SJSA1 (cell line): ENCODE measurements at regions not wholly inside any gene's neighbourhood (a gene's known extent, or its start where the extent isn't known, plus 50 kb on each side); places are given as distances from the start of the nearest gene placed in this dataset.

ENCODE experiments used
- DNase-seq, 2 experiments: peaks; one replicate each; pipeline ENCODE4 v3.0.0-alpha.2; 2015 to 2020; ENCODE audit warnings: low spot score in 2 of 2, low read depth in 1 of 2
- H3K27ac ChIP-seq: fragments of 250-450 bp; sonication (Bioruptor Pico); 2 replicates; pipeline ENCODE4 v1.5.1; 2020; ENCODE audit warnings: mild to moderate bottlenecking, moderate library complexity
- H3K27me3 ChIP-seq: fragments of 250-450 bp; sonication (Bioruptor Pico); replicated peaks from 2 replicates; pipeline ENCODE4 v1.5.1; 2020; ENCODE audit warnings: mild to moderate bottlenecking, moderate library complexity
- H3K36me3 ChIP-seq: fragments of 250-450 bp; sonication (Bioruptor Pico); 2 replicates; pipeline ENCODE4 v1.5.1; 2020; ENCODE audit warnings: mild to moderate bottlenecking
- H3K4me1 ChIP-seq: fragments of 250-450 bp; sonication (Bioruptor Pico); replicated peaks from 2 replicates; pipeline ENCODE4 v1.6.1; 2021; ENCODE audit warnings: mild to moderate bottlenecking
- H3K4me3 ChIP-seq: fragments of 250-450 bp; sonication (Bioruptor Pico); 2 replicates; pipeline ENCODE4 v1.5.1; 2020; ENCODE audit warnings: mild to moderate bottlenecking
- H3K9me3 ChIP-seq: fragments of 250-450 bp; sonication (Bioruptor Pico); replicated peaks from 2 replicates; pipeline ENCODE4 v1.5.1; 2020; ENCODE audit warnings: mild to moderate bottlenecking

- Histone ChIP-seq H3K27ac (no peak overlapping the region), H3K9me3 (no peaks in the 10 kb centered on the region), H3K36me3 (no peaks in the 10 kb centered on the region), H3K4me1 (no peaks in the 10 kb centered on the region), H3K4me3 (no peak overlapping the region), H3K27me3 (no peaks in the 10 kb centered on the region)
- DNase-seq = no peak
These were observed 158.3 kb upstream of the PRKD1 start for GRCh38 chr14:30085943-30086342.

- Histone ChIP-seq H3K27me3 (no peaks in the 10 kb centered on the region), H3K4me1 (no peaks in the 10 kb centered on the region), H3K36me3 (no peaks in the 10 kb centered on the region), H3K4me3 (no peak overlapping the region), H3K9me3 (no peaks in the 10 kb centered on the region), H3K27ac (no peak overlapping the region)
- DNase-seq = no peak
These were observed 161.0 kb upstream of the PRKD1 start for GRCh38 chr14:30088620-30089019.

GRCh38 chr14:30108975-30109700 is 181.5 kb upstream of the PRKD1 start:
- H3K9me3 ChIP-seq = no peaks in the 10 kb centered on the region
- no peaks in the 10 kb centered on the region for H3K4me1 ChIP-seq
- H3K27ac ChIP-seq = no peak overlapping the region
- H3K36me3 ChIP-seq = no peaks in the 10 kb centered on the region
- no peak for DNase-seq
- no peaks in the 10 kb centered on the region for H3K27me3 ChIP-seq
- no peak overlapping the region for H3K4me3 ChIP-seq

- Histone ChIP-seq H3K4me3 (no peak overlapping the region), H3K4me1 (no peaks in the 10 kb centered on the region), H3K27ac (no peak overlapping the region), H3K36me3 (no peaks in the 10 kb centered on the region), H3K27me3 (no peaks in the 10 kb centered on the region), H3K9me3 (no peaks in the 10 kb centered on the region)
- DNase-seq = no peak
These were observed 186.4 kb upstream of the PRKD1 start for GRCh38 chr14:30114051-30114450.

GRCh38 chr14:30115756-30116155 is 188.1 kb upstream of the PRKD1 start:
- no peaks in the 10 kb centered on the region for H3K4me1 ChIP-seq
- H3K4me3 ChIP-seq = no peak overlapping the region
- H3K36me3 ChIP-seq = no peaks in the 10 kb centered on the region
- H3K9me3 ChIP-seq = no peaks in the 10 kb centered on the region
- H3K27ac ChIP-seq = no peak overlapping the region
- DNase-seq = no peak
- H3K27me3 ChIP-seq = no peaks in the 10 kb centered on the region

- no peak overlapping the region for H3K4me3 ChIP-seq
- H3K27me3 ChIP-seq = no peaks in the 10 kb centered on the region
- no peak for DNase-seq
- no peak overlapping the region for H3K27ac ChIP-seq
- H3K4me1 ChIP-seq = no peaks in the 10 kb centered on the region
- H3K9me3 ChIP-seq = no peaks in the 10 kb centered on the region
- no peaks in the 10 kb centered on the region for H3K36me3 ChIP-seq
These were observed 191.5 kb upstream of the PRKD1 start for GRCh38 chr14:30118992-30119640.

- H3K4me1 ChIP-seq = no peaks in the 10 kb centered on the region
- no peaks in the 10 kb centered on the region for H3K27me3 ChIP-seq
- H3K9me3 ChIP-seq = no peaks in the 10 kb centered on the region
- no peak overlapping the region for H3K4me3 ChIP-seq
- H3K36me3 ChIP-seq = no peaks in the 10 kb centered on the region
- H3K27ac ChIP-seq = no peak overlapping the region
- DNase-seq = no peak
These were observed 197.8 kb upstream of the PRKD1 start for GRCh38 chr14:30125322-30125979.

- DNase-seq = no peak
- H3K36me3 ChIP-seq = no peaks in the 10 kb centered on the region
These were observed 202.2 kb upstream of the PRKD1 start for GRCh38 chr14:30129807-30130206.

GRCh38 chr14:30131581-30132097 is 204.0 kb upstream of the PRKD1 start:
- Histone ChIP-seq H3K4me3 (no peak overlapping the region), H3K9me3 (no peaks in the 10 kb centered on the region), H3K27ac (no peak overlapping the region), H3K4me1 (no peaks in the 10 kb centered on the region), H3K27me3 (no peaks in the 10 kb centered on the region), H3K36me3 (no peaks in the 10 kb centered on the region)
- no peak for DNase-seq

More at GRCh38 chr14:30129807-30130206, 202.2 kb upstream of the PRKD1 start:
- H3K27me3 ChIP-seq = no peaks in the 10 kb centered on the region
- no peak overlapping the region for H3K27ac ChIP-seq
- H3K9me3 ChIP-seq = no peaks in the 10 kb centered on the region
- no peaks in the 10 kb centered on the region for H3K4me1 ChIP-seq
- no peak overlapping the region for H3K4me3 ChIP-seq

- Histone ChIP-seq H3K9me3 (no peaks in the 10 kb centered on the region), H3K27me3 (no peaks in the 10 kb centered on the region), H3K4me3 (no peak overlapping the region), H3K36me3 (no peaks in the 10 kb centered on the region), H3K27ac (no peak overlapping the region), H3K4me1 (no peaks in the 10 kb centered on the region)
- no peak for DNase-seq
These were observed 204.5 kb upstream of the PRKD1 start for GRCh38 chr14:30132196-30132595.

GRCh38 chr14:30134936-30135335 is 207.3 kb upstream of the PRKD1 start:
- no peak for DNase-seq
- Histone ChIP-seq H3K4me3 (no peak overlapping the region), H3K4me1 (no peaks in the 10 kb centered on the region)

GRCh38 chr14:30138567-30138966 is 210.9 kb upstream of the PRKD1 start:
- Histone ChIP-seq H3K27me3 (no peaks in the 10 kb centered on the region), H3K4me1 (no peaks in the 10 kb centered on the region), H3K36me3 (no peaks in the 10 kb centered on the region), H3K27ac (no peak overlapping the region), H3K4me3 (no peak overlapping the region), H3K9me3 (no peaks in the 10 kb centered on the region)
- no peak for DNase-seq

More at GRCh38 chr14:30134936-30135335, 207.3 kb upstream of the PRKD1 start:
- Histone ChIP-seq H3K27ac (no peak overlapping the region), H3K36me3 (no peaks in the 10 kb centered on the region), H3K9me3 (no peaks in the 10 kb centered on the region), H3K27me3 (no peaks in the 10 kb centered on the region)

- Histone ChIP-seq H3K4me1 (no peaks in the 10 kb centered on the region), H3K27ac (no peak overlapping the region), H3K4me3 (no peak overlapping the region), H3K9me3 (no peaks in the 10 kb centered on the region), H3K36me3 (no peaks in the 10 kb centered on the region), H3K27me3 (no peaks in the 10 kb centered on the region)
- DNase-seq = no peak
These were observed 214.6 kb upstream of the PRKD1 start for GRCh38 chr14:30142216-30142615.

- Histone ChIP-seq H3K9me3 (no peaks in the 10 kb centered on the region), H3K27ac (no peak overlapping the region), H3K27me3 (no peaks in the 10 kb centered on the region), H3K36me3 (no peaks in the 10 kb centered on the region), H3K4me1 (no peaks in the 10 kb centered on the region), H3K4me3 (no peak overlapping the region)
- DNase-seq = no peak
These were observed 216.0 kb upstream of the PRKD1 start for GRCh38 chr14:30143627-30144026.
